ENCODE measurements at regions not wholly inside any gene's neighbourhood (a gene's known extent, or its start where the extent isn't known, plus 50 kb on each side); places are given as distances from the start of the nearest gene placed in this dataset.

DNA sequence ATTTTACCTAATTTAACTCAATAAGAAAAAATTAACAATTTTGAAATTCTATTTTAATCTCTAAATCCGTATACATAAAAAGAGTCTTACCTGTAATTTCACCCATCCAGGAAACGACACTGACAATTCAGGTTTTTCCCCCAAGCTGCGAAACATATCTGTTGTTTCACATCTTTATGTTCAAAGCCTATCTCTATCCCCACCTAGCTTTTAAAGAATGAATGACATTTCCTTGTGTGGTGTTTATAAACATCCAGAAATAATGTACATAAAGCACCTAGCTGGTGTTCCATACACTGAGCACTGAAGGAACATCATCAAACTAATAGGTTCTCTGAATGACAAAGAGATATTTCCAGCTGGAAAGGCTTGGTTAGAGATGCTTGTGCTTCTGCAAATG, 867.8 kb downstream of the SQOR start:
- TF ChIP-seq POLR2A (IDR thresholded peaks at IDR 0.05) = no peak
- TF ChIP-seq, protein P1, sequence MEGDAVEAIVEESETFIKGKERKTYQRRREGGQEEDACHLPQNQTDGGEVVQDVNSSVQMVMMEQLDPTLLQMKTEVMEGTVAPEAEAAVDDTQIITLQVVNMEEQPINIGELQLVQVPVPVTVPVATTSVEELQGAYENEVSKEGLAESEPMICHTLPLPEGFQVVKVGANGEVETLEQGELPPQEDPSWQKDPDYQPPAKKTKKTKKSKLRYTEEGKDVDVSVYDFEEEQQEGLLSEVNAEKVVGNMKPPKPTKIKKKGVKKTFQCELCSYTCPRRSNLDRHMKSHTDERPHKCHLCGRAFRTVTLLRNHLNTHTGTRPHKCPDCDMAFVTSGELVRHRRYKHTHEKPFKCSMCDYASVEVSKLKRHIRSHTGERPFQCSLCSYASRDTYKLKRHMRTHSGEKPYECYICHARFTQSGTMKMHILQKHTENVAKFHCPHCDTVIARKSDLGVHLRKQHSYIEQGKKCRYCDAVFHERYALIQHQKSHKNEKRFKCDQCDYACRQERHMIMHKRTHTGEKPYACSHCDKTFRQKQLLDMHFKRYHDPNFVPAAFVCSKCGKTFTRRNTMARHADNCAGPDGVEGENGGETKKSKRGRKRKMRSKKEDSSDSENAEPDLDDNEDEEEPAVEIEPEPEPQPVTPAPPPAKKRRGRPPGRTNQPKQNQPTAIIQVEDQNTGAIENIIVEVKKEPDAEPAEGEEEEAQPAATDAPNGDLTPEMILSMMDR (IDR thresholded peaks at IDR 0.05) = peak in 3 of 6 experiments; percentile 17 to 32 (median 23)

All from adrenal gland (tissue), 5 donors.